Jurkat, Clone E6-1 (cell line): ENCODE measurements at regions not wholly inside any gene's neighbourhood (a gene's known extent, or its start where the extent isn't known, plus 50 kb on each side); places are given as distances from the start of the nearest gene placed in this dataset.
"Not testable (repeated sequence)": the region's sequence is repeated elsewhere in the genome, so short reads cannot be mapped to it uniquely, and the experiment has no call there.

Experiments used
- DNase-seq: peaks from one replicate; pipeline ENCODE4 v3.0.0-alpha.2; 2011; ENCODE audit warnings: low read depth, low spot score
- H3K4me3 ChIP-seq: 2 replicates; pipeline ENCODE4 v1.5.1; 2011; ENCODE audit warnings: mild to moderate bottlenecking, low read length, control low read depth, moderate library complexity

DNA sequence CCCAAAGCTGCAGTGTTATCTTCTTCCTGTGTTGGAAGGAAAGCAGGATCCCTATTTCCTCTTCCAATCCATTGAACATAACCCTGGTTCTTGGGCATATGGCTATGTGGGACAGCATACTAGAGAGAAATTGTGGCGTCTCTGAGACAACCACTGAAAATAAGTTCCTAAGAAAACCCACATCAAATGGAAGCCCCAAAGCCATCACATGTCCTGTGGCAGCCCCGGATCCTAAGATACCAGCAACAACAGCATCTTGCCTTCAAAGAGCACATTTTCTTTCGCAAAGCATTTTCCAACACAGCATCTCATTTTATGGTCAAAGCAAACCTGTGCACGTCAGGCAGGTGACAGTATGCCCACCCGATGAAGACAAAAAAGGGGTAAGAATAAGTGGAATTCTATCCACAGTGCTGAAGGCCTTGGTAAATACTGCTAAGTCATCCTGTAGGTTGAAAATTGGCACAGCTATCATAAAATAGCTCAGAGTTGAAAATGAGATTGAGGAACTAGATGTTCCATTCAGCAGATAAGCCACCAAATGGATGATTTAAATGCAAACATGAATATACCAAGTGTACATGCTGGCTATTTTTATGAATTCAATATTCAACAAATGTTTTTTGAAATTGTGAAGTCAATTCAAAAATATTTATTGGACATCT lies 232.2 kb downstream of the DLEU7 start:
- no peak overlapping the region for H3K4me3 ChIP-seq
- DNase-seq = peak; percentile 85

- no peak for DNase-seq
- H3K4me3 ChIP-seq = no peak overlapping the region
These were observed 230.8 kb downstream of the DLEU7 start for GRCh38 chr13:50612717-50613116.

- H3K4me3 ChIP-seq = no peak overlapping the region
These were observed 230.1 kb downstream of the DLEU7 start for GRCh38 chr13:50613356-50613831.

DNA sequence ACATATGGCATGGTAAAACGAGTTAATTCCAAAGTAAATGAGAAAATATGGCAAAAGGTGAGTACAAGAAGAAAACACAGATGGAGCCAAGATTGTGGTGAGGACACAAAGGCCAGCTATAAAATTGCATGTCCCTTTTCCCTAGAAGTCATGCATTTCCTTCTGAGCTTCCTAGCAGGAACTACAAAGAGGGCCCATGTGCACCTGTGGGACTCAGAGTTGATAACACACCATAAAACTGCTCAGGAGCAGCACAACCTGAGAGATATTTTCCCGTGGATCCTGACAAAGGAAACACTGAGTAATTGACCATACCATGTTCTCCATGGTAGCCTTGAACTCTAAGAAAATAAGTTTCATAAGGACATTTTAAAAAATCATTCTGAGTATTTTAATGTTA lies 228.3 kb downstream of the DLEU7 start:
- no peak for DNase-seq

More at GRCh38 chr13:50613356-50613831, 230.1 kb downstream of the DLEU7 start:
- DNase-seq = no peak

DNA sequence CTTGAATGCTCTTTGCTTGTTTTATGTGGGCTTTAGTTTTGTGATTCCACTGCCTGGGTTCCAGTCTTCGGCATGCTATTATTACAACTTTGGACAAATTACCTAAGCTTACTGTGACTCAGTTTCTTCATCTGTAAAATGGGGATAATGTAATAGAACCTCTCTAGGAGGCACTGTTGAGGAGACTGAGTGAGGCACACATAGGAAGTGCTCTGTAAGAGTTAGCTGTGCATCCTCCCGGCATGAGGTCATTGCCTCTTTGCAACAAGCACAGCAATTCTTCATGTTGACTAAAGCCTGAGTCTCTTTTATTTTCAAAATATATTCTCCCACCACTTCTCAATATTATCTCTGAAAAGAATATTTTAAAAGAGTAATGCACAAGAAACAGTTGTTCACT lies 227.4 kb downstream of the DLEU7 start:
- no peak for DNase-seq
- H3K4me3 ChIP-seq = no peak overlapping the region

More for the DNA sequence above, 228.3 kb downstream of the DLEU7 start:
- no peak overlapping the region for H3K4me3 ChIP-seq

- no peak overlapping the region for H3K4me3 ChIP-seq
- DNase-seq = no peak
These were observed 226.3 kb downstream of the DLEU7 start for GRCh38 chr13:50617134-50617721.

- no peak overlapping the region for H3K4me3 ChIP-seq
- DNase-seq = no peak
These were observed 225.3 kb downstream of the DLEU7 start for GRCh38 chr13:50618206-50618605.

DNA sequence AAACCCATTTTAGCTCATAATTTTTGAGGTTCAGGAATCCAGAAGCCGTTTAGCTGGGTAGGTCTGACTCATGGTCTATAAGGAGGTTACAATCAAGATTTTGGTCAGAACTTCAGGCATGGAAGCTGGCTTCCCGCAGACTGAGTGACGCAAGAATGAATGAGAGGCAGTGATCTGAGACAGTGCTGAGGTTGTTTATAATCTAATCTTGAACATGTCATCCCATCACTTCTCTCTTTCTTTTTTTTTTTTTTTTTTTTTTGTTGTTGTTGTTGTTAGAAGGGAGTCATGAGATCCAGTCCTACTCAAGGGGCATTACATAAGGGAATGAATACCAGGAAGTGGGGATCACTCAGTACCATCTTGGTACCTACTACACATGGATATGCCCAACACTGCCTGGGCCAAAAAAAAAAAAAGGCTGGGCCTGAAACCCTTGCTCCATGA lies 217.4 kb downstream of the DLEU7 start:
- H3K4me3 ChIP-seq = no peak overlapping the region
- no peak for DNase-seq

- DNase-seq = no peak
- no peak overlapping the region for H3K4me3 ChIP-seq
These were observed 216.4 kb downstream of the DLEU7 start for GRCh38 chr13:50627111-50627510.

- not testable (repeated sequence) for H3K4me3 ChIP-seq, DNase-seq
These were observed 215.0 kb downstream of the DLEU7 start for GRCh38 chr13:50628512-50628911.

DNA sequence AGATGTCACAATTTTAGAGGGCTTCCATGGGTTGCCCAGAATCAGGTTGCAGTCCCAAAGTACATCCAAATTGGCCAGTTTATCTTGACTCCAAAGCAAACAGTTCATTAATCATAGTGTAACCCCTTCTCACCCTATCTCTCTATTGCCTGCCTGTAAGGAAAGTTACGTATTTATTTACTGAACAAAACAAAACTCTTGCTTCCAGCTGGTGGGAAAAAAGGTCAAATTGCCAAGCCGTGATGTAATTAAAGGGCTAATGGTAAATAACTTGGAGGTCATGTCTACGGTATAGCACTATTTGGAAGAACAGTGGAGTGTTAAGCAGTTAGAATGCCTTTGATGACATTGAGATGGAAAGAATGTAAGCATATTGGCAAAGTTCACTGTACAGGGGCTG lies 214.0 kb downstream of the DLEU7 start:
- no peak for DNase-seq
- no peak overlapping the region for H3K4me3 ChIP-seq

DNA sequence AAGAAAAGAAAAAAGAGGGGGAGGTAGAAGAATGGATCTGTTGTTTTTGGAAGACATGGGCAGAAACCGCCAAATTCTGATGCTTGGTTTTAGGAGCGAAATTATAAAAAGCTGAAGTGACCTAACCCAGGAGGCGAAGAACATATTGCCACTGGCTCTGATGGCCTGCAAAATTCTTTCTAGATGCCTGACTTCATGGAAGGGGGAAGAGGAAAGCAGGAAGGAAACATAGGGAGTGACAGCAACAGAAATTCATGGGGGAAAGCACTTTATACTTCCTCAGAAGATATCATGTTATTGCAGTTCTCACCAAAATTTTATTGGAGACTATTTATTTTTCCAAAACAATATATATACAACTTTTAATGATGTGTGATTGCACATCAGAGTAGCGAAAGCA lies 213.5 kb downstream of the DLEU7 start:
- no peak for DNase-seq
- no peak overlapping the region for H3K4me3 ChIP-seq

DNA sequence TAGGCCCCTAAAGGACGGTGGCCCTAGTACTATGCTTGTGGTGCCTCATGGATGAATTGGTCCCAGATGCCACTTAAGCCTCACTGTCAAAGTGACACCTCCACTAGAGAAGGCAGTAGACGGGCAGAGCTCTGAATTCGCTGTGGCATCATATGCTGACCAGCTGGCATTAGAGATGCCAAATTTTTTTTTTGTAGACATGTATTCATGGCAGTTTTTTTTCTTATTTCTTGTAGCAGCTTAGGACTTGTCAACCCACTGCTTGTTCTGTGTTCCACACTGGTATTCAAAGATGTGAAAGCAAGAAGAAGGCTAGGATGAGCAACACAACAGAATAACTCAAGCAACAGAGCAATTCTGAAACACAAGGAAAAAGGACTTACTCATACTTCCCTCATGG lies 212.5 kb downstream of the DLEU7 start:
- DNase-seq = no peak
- H3K4me3 ChIP-seq = no peak overlapping the region

GRCh38 chr13:50634339-50634738 lies 209.2 kb downstream of the DLEU7 start:
- H3K4me3 ChIP-seq = no peak overlapping the region
- no peak for DNase-seq

DNA sequence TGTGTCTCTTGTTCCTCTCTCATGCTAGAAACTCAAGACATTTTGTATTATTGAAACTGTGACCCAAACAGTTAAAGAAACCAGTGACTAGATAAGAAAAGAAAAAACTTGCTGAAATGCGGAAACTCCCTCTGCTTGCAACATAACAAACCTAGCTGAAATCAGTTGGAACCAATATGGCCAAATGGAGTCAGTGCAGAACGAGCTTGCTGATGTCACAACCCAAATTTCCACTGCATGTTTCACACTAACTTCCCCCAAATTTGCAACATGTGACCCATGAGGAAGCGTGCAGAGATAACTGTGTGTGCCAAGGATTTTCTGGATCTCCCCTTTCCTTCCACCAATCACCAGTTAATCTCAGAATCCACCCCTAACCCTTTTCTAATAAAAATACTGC lies 208.0 kb downstream of the DLEU7 start:
- H3K4me3 ChIP-seq = no peak overlapping the region
- DNase-seq = no peak

GRCh38 chr13:50636007-50636704 lies 207.3 kb downstream of the DLEU7 start:
- no peak overlapping the region for H3K4me3 ChIP-seq
- DNase-seq = no peak

DNA sequence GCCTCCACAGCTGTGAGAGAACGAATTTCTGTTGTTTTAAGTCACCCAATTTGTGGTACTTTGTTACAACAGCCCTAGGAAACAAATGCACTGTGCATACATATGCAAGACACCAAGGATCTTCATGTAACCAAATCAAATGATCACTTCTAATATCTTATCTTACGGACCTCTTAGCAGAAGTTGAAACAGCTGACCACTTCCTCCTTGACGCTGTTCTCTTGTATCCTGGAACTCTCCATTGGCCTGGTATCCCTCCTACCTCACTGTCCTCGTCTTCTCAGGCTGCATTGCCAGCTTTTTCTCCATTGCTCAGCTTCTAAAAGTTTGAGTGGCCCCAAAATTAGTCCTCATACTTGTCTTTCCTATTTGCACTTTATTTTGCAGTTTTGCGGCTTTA lies 200.4 kb downstream of the DLEU7 start:
- no peak for DNase-seq
- H3K4me3 ChIP-seq = no peak overlapping the region

GRCh38 chr13:50644081-50644871 lies 199.2 kb downstream of the DLEU7 start:
- no peak for DNase-seq
- no peak overlapping the region for H3K4me3 ChIP-seq

DNA sequence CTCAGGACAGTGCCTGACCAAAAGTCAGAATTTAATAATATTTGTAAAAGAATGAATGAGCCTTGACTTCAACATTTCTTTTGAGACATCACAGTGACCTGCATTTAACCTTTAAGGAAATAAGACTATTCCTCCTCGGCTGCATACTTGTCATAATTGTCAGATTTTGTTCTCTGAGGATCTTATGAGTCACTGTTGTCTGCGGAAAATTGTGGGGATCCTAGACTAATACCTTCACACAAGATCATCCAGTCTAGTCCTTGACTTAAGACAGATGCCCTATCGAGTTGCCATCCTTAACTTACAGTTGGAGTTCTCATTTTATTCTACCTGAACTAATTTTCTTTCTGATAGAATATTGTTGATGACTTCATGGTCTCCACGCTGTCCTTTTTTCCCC lies 198.4 kb downstream of the DLEU7 start:
- no peak for DNase-seq

DNA sequence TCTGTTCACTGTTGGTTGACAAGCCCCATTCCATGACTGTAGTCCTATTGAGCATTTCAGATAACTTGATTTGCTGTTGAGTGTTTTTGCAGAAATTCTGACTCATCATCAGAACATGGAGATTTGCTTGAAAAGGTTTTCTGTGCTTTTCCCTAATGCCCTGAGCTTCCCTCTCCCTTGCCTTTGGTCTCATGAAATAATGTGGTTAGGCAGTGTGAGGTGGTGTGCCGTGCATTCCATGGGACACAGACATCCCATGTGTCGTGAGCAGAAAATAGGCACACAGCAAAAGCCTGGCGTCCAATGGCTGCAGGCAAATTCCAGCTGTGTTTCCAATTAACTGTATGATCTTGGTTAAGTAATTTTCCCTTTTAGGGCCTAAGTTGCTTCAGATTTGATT lies 197.4 kb downstream of the DLEU7 start:
- no peak for DNase-seq
- no peak overlapping the region for H3K4me3 ChIP-seq

More for the DNA sequence above, 198.4 kb downstream of the DLEU7 start:
- no peak overlapping the region for H3K4me3 ChIP-seq
